K562 (cell line): ENCODE measurements at regions not wholly inside any gene's neighbourhood (a gene's known extent, or its start where the extent isn't known, plus 50 kb on each side); places are given as distances from the start of the nearest gene placed in this dataset.

Experiments used
- ATAC-seq: fragments of 200-7000 bp; cut with Tn5 transposase; 3 replicates; pipeline ENCODE4 v1.9.1; 2020; ENCODE audit warnings: moderate library complexity
- BruUV-seq: library from RNA; stranded (reverse); fragments of 400-500 nt; replicated peaks from 2 replicates; lab custom pipeline; 2021; lab: Mats Ljungman, UMichigan
- CTCF ChIA-PET: fragments of 300-600 bp; formaldehyde crosslinking; extraction: SDS; loops from one replicate; lab custom pipeline; 2021; ENCODE audit warnings: low intra/inter-chr PET ratio; lab: Yijun Ruan, JAX
- POLR2A ChIA-PET: fragments of 300-600, 350-650 bp; sonication (Branson Sonifier 250); formaldehyde crosslinking; extraction: SDS; loops from one replicate; lab custom pipeline; 2021; ENCODE audit warnings: antibody characterized with exemption, inconsistent platforms; lab: Yijun Ruan, JAX
- DNase-seq, 4 experiments: peaks; one replicate each; pipeline versions ENCODE4 v3.0.0 to v3.0.0-alpha.2; 2011 to 2018; ENCODE audit warnings: low spot score in 3 of 4, mixed read lengths in 3 of 4; ENCODE audit errors: extremely low read depth in 1 of 4
- FAIRE-seq: peaks from 2 replicates; lab custom pipeline; 2011; peaks lifted over from hg19 to GRCh38; lab: Jason Lieb, UNC
- H2AFZ ChIP-seq: 2 replicates; pipeline ENCODE4 v1.6.0; 2011; ENCODE audit warnings: low read depth, low read length, control low read depth, inconsistent platforms
- H3K27ac ChIP-seq: fragments of 200-600 bp; 3 replicates; pipeline ENCODE4 v1.8.0; 2011; ENCODE audit warnings: low read depth, mild to moderate bottlenecking, control low read depth, inconsistent platforms, low read length, moderate library complexity, mixed read lengths; ENCODE audit errors: extremely low read depth
- H3K27me3 ChIP-seq, 2 experiments: fragments of 300-600 bp in 1 of 2; 2 replicates in 1 of 2; 3 replicates in 1 of 2; pipeline versions ENCODE4 v1.6.0 to v1.8.0; 2011; ENCODE audit warnings: inconsistent platforms in 2 of 2, low read length in 2 of 2, mild to moderate bottlenecking in 1 of 2, mixed read lengths in 1 of 2, moderate library complexity in 1 of 2; ENCODE audit not compliant: control insufficient read depth in 2 of 2, insufficient read depth in 2 of 2
- H3K36me3 ChIP-seq: fragments of 300-600 bp; 3 replicates; pipeline ENCODE4 v1.8.0; 2011; ENCODE audit warnings: mild to moderate bottlenecking, low read length, inconsistent platforms; ENCODE audit not compliant: control insufficient read depth, insufficient read depth
- H3K4me1 ChIP-seq, 2 experiments: fragments of 200-600 bp in 1 of 2; replicated peaks in 1 of 2; 2 replicates in 1 of 2; 3 replicates in 1 of 2; pipeline versions ENCODE4 v1.5.1 to v1.8.0; 2011; ENCODE audit warnings: inconsistent platforms in 2 of 2, low read length in 2 of 2, mild to moderate bottlenecking in 1 of 2, mixed read lengths in 1 of 2, moderate library complexity in 1 of 2; ENCODE audit not compliant: control insufficient read depth in 2 of 2, insufficient read depth in 2 of 2
- H3K4me2 ChIP-seq: 2 replicates; pipeline ENCODE4 v1.6.1; 2011; ENCODE audit warnings: low read length, control low read depth, inconsistent platforms, mixed read lengths; ENCODE audit not compliant: insufficient read depth
- H3K4me3 ChIP-seq: fragments of 200-600 bp; sonication (generic), shearing (Covaris generic); 2 replicates; pipeline ENCODE4 v1.5.1; 2016; ENCODE audit warnings: control low read depth, inconsistent platforms
- H3K79me2 ChIP-seq: fragments of 200-600 bp; 3 replicates; pipeline ENCODE4 v1.8.0; 2011; ENCODE audit warnings: low read length, inconsistent platforms; ENCODE audit not compliant: control insufficient read depth, insufficient read depth
- H3K9ac ChIP-seq, 2 experiments: 2 replicates each; pipeline versions ENCODE4 v1.6.0 to v1.6.1; 2011; ENCODE audit warnings: low read depth in 2 of 2, low read length in 2 of 2, control low read depth in 1 of 2, inconsistent platforms in 1 of 2, mild to moderate bottlenecking in 1 of 2, mixed read lengths in 1 of 2; ENCODE audit not compliant: insufficient read depth in 1 of 2
- H3K9me1 ChIP-seq: one replicate; pipeline ENCODE4 v1.6.0; 2011; ENCODE audit warnings: inconsistent platforms, mild to moderate bottlenecking, low read length, moderate library complexity; ENCODE audit not compliant: control insufficient read depth, insufficient read depth
- H3K9me3 ChIP-seq: replicated peaks from 2 replicates; pipeline ENCODE4 v1.5.1; 2011; ENCODE audit warnings: low read depth, low read length, inconsistent platforms; ENCODE audit not compliant: control insufficient read depth, insufficient read depth
- H4K20me1 ChIP-seq: replicated peaks from 2 replicates; pipeline ENCODE4 v1.6.1; 2011; ENCODE audit warnings: low read length, inconsistent platforms, mixed read lengths; ENCODE audit not compliant: control insufficient read depth, insufficient read depth
- ARID2 ChIP-seq: fragments of 450-650 bp; IDR thresholded peaks from 2 replicates; pipeline ENCODE4 v1.6.1; 2017; ENCODE audit warnings: antibody characterized with exemption, mild to moderate bottlenecking
- CAMTA2 ChIP-seq: fragments of 250-450 bp; sonication (Bioruptor Pico); conservative IDR thresholded peaks from 2 replicates; pipeline ENCODE4 v1.5.1; 2022
- CHD4 ChIP-seq: fragments of 200-600 bp; sonication (generic); IDR thresholded peaks from 3 replicates; pipeline ENCODE4 v1.6.1; 2012; ENCODE audit warnings: low read depth, mild to moderate bottlenecking, mixed read lengths, low read length, inconsistent platforms; ENCODE audit not compliant: insufficient read depth, insufficient replicate concordance, poor library complexity, severe bottlenecking
- POLR2AphosphoS2 ChIP-seq: IDR thresholded peaks from 2 replicates; pipeline ENCODE4 v1.6.1; 2012; ENCODE audit warnings: low read length, improper control_type of control experiment
- ZFX ChIP-seq: sonication (generic); formaldehyde crosslinking; IDR thresholded peaks from 2 replicates; pipeline ENCODE4 v1.8.0; 2022; ENCODE audit warnings: mild to moderate bottlenecking, missing genetic modification reagents, moderate library complexity
- ZNF175 ChIP-seq: fragments of 200-800 bp; sonication (Bioruptor generic); IDR thresholded peaks from 2 replicates; pipeline ENCODE4 v1.6.1; 2016; ENCODE audit warnings: low read depth, mild to moderate bottlenecking, missing genetic modification characterization, missing compliant biosample characterization
- ZNF764 ChIP-seq: fragments of 250-450 bp; sonication (Bioruptor Pico); IDR thresholded peaks from 2 replicates; pipeline ENCODE4 v1.4.0; 2020; ENCODE audit warnings: low read depth, mild to moderate bottlenecking, moderate library complexity
- WGBS: fragments of 100-300 bp; shearing (Covaris generic); methylation state at CpG from one replicate; pipeline ENCODE4 v1.1.6; 2016; ENCODE audit warnings: low coverage, mixed read lengths; ENCODE audit not compliant: insufficient coverage; ENCODE audit errors: missing lambda C conversion rate; 5-methylcytosine and 5-hydroxymethylcytosine counted together
- in situ Hi-C: fragments of 300-500 bp; cut with MboI; formaldehyde crosslinking; loops from 4 replicates; pipeline ENCODE4 v1.15.0; 2018; ENCODE audit warnings: inconsistent platforms, mixed read lengths
- intact Hi-C: fragments of 100-400 bp; cut with micrococcal nuclease; formaldehyde crosslinking; loops from 2 replicates; pipeline ENCODE4 v1.14.2; 2022
- TF ChIP-seq, protein P1 (sequence below): fragments of 250-450 bp; sonication (Bioruptor Pico); IDR thresholded peaks from 2 replicates; pipeline ENCODE4 v1.4.0; 2020; ENCODE audit warnings: borderline replicate concordance
- TF ChIP-seq, protein P2 (sequence below): sonication (generic); formaldehyde crosslinking; IDR thresholded peaks from 2 replicates; pipeline ENCODE4 v1.8.1; 2023; ENCODE audit warnings: mild to moderate bottlenecking, missing genetic modification reagents, moderate library complexity
- TF ChIP-seq, protein P3 (sequence below): fragments of 450-650 bp; IDR thresholded peaks from 2 replicates; pipeline ENCODE4 v1.7.1; 2018; ENCODE audit warnings: mild to moderate bottlenecking, low read depth; ENCODE audit not compliant: partially characterized antibody
- TF ChIP-seq, protein P4 (sequence below): IDR thresholded peaks from 2 replicates; pipeline ENCODE4 v1.6.1; 2016; ENCODE audit warnings: missing genetic modification characterization, missing compliant biosample characterization

DNA sequence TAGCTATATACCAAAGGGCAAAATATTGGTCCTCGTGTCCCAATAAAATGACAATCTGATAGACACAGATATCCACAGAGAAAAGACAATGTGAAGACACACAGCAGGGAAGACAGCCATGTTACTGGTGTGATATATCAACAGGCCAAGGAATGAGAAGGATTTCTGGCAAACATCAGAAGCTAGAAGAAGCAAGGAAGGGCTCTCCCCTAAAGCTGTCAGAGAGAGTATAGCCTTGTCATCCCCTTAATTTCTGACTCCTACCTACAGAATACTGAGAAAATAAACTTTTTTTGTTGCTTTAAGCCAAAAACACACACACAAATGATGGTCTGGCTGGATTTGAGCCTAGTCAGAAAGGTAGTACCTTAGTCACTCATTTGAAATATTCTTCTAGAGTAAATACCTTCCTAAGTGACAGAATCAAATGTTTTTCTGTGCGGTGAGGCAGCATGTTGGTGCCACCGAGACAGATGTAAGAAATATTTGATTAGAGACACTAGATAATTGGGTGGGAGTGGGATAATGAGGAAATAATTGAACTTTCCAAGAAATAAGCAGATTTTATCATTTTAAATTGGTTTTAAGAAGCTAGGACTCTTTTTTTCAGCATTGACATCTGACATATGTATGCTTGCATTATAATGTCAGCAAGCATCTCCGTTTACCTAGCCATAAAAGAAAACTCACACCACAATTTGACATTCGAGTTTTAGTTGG lies 123.4 kb upstream of the TFAP2D start:
- no peak for ATAC-seq
- intact Hi-C loops (no loop called here), in situ Hi-C loops (no loop called here)

More for the DNA sequence above, 123.4 kb upstream of the TFAP2D start:
- no peak for DNase-seq
- no peak overlapping the region for H2AFZ ChIP-seq
- 0% methylated on average over 5 of the region's 5 CpGs for WGBS
- H3K4me3 ChIP-seq, result no peak overlapping the region
- no TSS peak for BruUV-seq
- TF ChIP-seq, protein P1, sequence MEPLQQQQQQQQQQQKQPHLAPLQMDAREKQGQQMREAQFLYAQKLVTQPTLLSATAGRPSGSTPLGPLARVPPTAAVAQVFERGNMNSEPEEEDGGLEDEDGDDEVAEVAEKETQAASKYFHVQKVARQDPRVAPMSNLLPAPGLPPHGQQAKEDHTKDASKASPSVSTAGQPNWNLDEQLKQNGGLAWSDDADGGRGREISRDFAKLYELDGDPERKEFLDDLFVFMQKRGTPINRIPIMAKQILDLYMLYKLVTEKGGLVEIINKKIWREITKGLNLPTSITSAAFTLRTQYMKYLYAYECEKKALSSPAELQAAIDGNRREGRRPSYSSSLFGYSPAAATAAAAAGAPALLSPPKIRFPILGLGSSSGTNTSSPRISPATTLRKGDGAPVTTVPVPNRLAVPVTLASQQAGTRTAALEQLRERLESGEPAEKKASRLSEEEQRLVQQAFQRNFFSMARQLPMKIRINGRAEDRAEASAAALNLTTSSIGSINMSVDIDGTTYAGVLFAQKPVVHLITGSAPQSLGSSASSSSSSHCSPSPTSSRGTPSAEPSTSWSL (CRISPR knock-in tag), result no peak
- TF ChIP-seq, protein P2, sequence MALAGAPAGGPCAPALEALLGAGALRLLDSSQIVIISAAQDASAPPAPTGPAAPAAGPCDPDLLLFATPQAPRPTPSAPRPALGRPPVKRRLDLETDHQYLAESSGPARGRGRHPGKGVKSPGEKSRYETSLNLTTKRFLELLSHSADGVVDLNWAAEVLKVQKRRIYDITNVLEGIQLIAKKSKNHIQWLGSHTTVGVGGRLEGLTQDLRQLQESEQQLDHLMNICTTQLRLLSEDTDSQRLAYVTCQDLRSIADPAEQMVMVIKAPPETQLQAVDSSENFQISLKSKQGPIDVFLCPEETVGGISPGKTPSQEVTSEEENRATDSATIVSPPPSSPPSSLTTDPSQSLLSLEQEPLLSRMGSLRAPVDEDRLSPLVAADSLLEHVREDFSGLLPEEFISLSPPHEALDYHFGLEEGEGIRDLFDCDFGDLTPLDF (CRISPR knock-in tag), result no peak
- TF ChIP-seq ZNF764 (CRISPR knock-in tag) (no peak), ARID2 (no peak), ZNF175 (no peak), ZFX (CRISPR knock-in tag) (no peak), CHD4 (no peak), POLR2AphosphoS2 (no peak), CAMTA2 (CRISPR knock-in tag) (no peak)
- TF ChIP-seq, protein P3, sequence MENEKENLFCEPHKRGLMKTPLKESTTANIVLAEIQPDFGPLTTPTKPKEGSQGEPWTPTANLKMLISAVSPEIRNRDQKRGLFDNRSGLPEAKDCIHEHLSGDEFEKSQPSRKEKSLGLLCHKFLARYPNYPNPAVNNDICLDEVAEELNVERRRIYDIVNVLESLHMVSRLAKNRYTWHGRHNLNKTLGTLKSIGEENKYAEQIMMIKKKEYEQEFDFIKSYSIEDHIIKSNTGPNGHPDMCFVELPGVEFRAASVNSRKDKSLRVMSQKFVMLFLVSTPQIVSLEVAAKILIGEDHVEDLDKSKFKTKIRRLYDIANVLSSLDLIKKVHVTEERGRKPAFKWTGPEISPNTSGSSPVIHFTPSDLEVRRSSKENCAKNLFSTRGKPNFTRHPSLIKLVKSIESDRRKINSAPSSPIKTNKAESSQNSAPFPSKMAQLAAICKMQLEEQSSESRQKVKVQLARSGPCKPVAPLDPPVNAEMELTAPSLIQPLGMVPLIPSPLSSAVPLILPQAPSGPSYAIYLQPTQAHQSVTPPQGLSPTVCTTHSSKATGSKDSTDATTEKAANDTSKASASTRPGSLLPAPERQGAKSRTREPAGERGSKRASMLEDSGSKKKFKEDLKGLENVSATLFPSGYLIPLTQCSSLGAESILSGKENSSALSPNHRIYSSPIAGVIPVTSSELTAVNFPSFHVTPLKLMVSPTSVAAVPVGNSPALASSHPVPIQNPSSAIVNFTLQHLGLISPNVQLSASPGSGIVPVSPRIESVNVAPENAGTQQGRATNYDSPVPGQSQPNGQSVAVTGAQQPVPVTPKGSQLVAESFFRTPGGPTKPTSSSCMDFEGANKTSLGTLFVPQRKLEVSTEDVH, result no peak
- TF ChIP-seq, protein P4, sequence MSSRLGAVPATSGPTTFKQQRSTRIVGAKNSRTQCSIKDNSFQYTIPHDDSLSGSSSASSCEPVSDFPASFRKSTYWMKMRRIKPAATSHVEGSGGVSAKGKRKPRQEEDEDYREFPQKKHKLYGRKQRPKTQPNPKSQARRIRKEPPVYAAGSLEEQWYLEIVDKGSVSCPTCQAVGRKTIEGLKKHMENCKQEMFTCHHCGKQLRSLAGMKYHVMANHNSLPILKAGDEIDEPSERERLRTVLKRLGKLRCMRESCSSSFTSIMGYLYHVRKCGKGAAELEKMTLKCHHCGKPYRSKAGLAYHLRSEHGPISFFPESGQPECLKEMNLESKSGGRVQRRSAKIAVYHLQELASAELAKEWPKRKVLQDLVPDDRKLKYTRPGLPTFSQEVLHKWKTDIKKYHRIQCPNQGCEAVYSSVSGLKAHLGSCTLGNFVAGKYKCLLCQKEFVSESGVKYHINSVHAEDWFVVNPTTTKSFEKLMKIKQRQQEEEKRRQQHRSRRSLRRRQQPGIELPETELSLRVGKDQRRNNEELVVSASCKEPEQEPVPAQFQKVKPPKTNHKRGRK (tag), result no peak
- H3K9ac ChIP-seq, result no peak overlapping the region
- no peaks in the 10 kb centered on the region for H3K4me1 ChIP-seq
- H3K36me3 ChIP-seq, result no peaks in the 10 kb centered on the region
- H3K27me3 ChIP-seq, result no peaks in the 10 kb centered on the region
- H4K20me1 ChIP-seq, result no peaks in the 10 kb centered on the region
- H3K27ac ChIP-seq, result no peak overlapping the region
- no peaks in the 10 kb centered on the region for H3K79me2 ChIP-seq
- H3K9me1 ChIP-seq, result no peaks in the 10 kb centered on the region
- H3K9me3 ChIP-seq, result no peaks in the 10 kb centered on the region
- ChIA-PET POLR2A (no interaction called here), CTCF (no interaction called here)
- no peak for FAIRE-seq
- no peak overlapping the region for H3K4me2 ChIP-seq
